GM10266 (cell line): ENCODE measurements at regions not wholly inside any gene's neighbourhood (a gene's known extent, or its start where the extent isn't known, plus 50 kb on each side); places are given as distances from the start of the nearest gene placed in this dataset.
"Not testable (repeated sequence)": the region's sequence is repeated elsewhere in the genome, so short reads cannot be mapped to it uniquely, and the experiment has no call there.

ENCODE experiments used
- DNase-seq: peaks from one replicate; pipeline ENCODE4 v3.0.0; 2012; ENCODE audit errors: extremely low spot score
- CTCF ChIP-seq: IDR thresholded peaks from 2 replicates; pipeline ENCODE4 v1.5.1; 2012; ENCODE audit warnings: mild to moderate bottlenecking, low read depth; ENCODE audit not compliant: control insufficient read depth, insufficient read depth; ENCODE audit errors: missing control alignments

- TF ChIP-seq CTCF, result no peak
- DNase-seq, result no peak
These were observed 78.5 kb downstream of the LHX9 start for GRCh38 chr1:197995408-197996258.

GRCh38 chr1:197996259-197996512 lies 79.0 kb downstream of the LHX9 start:
- DNase-seq, result not testable (repeated sequence)

- DNase-seq, result no peak
- TF ChIP-seq CTCF, result no peak
These were observed 80.9 kb downstream of the LHX9 start for GRCh38 chr1:197998110-197998509.

- TF ChIP-seq CTCF, result no peak
- no peak for DNase-seq
These were observed 84.7 kb downstream of the LHX9 start for GRCh38 chr1:198001776-198002408.

- DNase-seq, result no peak
- TF ChIP-seq CTCF, result no peak
These were observed 86.3 kb downstream of the LHX9 start for GRCh38 chr1:198003468-198003867.

- no peak for TF ChIP-seq CTCF
- no peak for DNase-seq
These were observed 89.8 kb downstream of the LHX9 start for GRCh38 chr1:198007011-198007410.

- no peak for TF ChIP-seq CTCF
These were observed 90.8 kb downstream of the LHX9 start for GRCh38 chr1:198007687-198008607.

More at GRCh38 chr1:198007687-198008607, 90.8 kb downstream of the LHX9 start:
- no peak for DNase-seq
